Hematopoietic multipotent progenitor cell (in vitro differentiated cells): ENCODE measurements at regions not wholly inside any gene's neighbourhood (a gene's known extent, or its start where the extent isn't known, plus 50 kb on each side); places are given as distances from the start of the nearest gene placed in this dataset.

Source experiments
- DNase-seq, 3 donors: peaks; one replicate each; pipeline ENCODE4 v3.0.0-alpha.2; 2011 to 2015; ENCODE audit warnings: low read depth in 2 of 3, low spot score in 2 of 3

- no peak for DNase-seq
Observed at GRCh38 chr6:33952016-33952415, 148.2 kb upstream of the MLN start.

DNA sequence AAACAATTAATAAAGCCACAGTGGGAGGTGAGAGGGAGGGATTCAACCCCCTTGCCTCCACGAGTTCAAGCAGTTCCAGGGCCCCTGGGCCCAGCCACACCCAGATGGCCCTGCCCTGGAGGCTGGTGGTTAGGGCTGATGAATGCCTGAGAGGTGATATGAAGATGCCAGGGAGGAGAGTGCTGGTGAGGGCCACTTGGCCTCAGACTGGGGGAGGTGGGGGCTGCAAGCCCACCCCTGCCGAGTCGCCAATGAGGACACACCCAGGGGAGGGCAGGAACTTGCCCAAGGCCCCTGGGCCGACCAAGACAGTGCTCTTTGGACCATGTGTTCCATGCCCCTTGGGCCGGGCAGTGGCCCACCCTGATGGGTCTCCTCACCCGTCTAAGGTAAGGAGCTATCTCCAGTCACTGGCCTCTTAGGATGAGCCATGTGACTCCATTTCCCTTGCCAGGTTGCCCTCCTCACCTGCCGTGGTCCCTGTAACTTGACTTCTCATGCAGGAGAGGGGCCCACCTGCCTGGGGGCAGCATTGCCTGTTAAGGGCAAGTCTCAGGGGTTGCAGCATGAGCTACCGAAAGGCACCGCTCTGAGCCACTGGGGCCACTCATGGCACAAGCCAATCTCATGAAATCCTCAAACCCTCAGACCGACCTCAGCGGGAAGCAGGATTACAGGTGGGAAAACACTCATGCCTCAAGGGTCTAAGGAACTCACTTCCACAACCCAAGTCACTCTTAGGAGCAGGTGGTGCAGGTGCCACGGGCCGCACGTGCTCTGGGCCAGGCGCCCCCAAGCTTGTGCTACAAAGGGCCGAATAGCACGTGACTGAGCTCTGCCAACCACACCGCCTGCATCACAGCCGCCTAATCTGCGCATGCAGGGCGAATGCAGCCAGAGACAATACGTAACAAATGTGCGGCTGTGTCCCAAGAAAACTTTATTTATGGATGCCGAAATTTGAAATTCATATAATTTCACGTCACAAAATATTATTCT, 147.4 kb upstream of the MLN start:
- no peak for DNase-seq

DNA sequence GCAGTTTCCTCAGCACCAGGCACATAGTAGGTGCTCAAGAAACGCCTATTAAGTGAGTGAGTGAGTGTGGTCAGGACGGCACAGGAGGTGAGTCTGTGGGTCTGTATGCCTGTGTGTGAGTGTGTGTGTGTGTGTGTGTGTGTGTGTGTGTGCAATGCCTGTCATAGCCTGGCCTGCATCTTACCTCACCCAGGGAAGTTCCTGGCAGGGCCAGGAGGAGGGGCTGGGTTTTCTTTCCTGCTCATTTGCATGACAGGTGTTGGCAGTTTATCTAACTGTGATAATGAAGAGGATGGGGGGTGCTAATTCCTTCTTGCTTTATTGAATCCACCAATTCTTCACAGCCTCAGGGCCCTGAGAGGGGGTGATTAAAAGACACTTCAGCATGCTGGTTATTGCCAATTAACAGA, 146.7 kb upstream of the MLN start:
- DNase-seq, result no peak

DNA sequence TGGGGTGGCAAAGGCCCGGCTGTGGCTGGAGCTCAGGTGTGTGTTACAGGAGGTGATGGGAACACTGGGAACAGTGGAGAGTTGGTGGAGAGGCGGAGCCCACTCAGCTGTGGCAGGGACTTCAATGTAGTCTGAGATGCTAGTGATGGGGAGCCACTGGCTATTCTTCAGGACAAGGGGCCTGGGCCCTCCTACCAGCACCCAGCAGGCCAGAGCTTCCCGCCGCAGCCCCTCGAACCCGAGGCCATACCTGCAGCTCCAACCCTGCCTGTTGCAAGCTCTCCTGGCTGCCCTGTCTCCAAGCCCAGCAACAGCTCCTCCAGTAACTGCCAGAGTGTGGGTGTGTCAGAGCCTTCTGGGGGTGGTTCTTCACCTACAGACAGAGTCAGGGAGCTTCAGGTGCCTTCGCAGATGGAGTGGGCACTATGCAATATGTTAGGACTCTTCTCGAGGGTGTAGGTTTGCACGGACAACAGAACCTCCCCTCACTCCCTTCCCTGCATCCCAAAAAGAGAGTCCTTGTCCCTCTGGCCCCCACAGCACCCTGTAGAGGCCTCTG, 146.2 kb upstream of the MLN start:
- DNase-seq, result no peak

DNA sequence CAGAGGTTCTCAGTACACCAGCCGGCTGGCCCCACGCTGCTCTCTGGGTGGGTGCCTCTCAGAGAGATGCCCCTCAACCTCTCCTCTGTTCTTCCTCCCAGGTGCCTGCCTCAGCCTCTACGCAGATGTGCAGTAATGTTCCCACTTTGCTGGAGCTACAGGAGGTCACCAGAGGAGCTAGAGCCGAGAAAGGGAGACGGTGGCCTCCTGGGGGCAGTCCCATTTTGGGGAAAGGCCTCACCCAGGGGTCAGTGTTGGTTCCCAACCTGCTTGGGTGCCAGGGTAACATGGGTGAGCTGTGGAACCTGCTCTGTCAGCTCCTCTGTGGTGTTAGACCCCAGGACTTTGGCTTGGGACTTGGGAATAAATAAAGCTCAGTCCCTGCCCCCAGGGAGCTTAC, 145.3 kb upstream of the MLN start:
- DNase-seq, result no peak

DNA sequence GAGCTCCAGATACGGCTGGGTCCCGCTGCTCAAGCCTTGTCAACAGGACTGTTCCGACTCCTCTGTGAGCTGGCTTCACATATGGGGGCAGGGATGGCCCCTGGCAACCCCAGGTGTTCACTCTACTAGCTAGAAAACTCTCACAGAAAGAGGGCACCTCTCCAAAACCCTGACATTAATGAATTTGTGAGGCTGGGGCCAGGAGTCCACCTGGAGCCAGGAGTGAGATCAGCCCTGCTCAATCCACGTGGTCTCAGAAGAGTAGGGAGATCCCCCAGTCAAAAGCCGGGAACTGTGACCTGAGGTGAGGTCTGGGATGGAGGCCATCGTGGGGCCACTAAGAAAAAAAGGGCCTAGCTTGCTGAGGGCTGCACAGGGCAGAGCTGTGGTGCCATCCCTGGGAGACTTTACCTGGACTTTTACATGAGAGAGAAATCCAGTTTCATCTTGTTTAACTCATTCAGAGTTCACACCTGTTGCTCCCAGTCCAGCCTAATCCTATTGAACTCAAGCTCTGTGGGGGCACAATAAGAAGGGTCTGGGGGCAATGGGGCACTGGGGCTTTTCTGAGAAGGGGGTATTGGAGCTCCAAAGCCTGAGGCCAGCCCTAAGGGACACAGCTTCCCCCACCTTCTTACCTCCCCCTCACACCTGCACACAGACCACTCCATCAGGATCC, 144.3 kb upstream of the MLN start:
- DNase-seq, result no peak

DNA sequence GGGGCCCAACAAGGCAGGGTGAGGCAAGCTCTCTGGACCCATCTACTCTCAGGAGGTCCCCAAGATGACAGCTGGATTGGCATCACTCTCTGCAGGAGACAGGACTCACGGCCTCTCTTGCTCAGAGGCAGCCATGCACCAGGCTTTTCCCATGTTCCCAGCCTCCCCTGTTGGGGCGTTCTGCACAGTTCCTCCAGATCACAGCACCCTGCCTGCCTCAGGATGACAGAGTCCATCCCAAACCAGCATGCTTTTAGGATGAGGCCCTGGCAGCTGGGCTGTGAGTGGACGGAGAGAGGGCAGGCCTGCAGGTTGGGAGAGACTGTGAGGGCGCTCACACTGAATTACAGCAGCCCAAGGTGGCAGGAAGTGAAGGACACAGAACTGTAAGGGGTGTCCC, 143.2 kb upstream of the MLN start:
- no peak for DNase-seq

DNA sequence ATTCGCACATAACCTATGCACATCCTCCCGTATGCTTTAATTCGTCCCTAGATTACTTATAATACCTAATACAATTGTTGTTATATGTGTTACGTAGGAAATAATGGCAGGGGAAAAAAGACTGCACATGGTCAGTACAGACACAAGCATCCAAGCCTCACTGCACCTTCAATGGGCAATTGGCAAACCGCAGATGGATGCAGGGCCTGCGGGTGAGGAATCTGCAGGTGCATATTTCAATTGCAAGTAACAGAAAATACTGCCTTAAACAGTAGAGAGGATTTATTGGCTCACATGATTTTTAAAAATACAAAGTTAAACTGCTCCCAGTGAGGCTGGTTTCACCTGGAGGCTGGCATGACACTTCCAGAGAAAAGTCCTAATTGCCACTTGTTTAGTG, 142.1 kb upstream of the MLN start:
- DNase-seq, result no peak

DNA sequence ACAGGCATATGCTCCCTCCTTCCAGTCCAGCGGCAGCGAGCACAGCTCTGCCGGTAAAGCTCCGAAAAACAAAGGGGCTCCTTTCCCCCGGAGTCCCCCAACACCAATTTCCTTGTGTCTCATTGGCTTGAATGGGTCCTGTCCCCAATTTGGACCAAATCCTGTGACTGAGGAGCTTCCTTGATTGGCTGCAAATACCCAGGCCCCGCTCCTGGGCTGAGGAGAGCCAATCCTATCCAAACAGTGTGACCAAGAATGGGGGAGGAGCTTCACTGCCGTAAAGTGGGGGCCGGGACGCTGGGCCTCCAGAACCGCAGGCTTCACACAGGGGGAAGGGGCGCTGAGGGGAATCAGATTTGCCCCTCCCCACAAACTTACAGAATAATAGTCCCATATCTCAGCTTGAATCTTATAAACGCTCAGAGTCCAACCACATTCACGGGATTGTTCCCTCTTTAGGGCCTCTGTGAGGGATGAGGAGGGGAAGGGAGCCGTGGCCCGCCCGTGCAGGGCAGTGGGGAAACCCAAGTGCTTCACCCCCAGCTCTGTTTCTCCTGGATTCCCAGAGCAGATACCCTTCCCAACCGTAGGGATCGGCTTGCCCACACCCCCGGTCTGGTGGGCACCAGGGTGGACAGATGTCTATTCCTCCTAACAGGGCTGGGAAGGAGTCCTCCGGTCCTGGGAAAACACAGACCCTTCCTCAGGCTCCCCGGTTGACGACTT, 141.0 kb upstream of the MLN start:
- DNase-seq, result no peak

DNA sequence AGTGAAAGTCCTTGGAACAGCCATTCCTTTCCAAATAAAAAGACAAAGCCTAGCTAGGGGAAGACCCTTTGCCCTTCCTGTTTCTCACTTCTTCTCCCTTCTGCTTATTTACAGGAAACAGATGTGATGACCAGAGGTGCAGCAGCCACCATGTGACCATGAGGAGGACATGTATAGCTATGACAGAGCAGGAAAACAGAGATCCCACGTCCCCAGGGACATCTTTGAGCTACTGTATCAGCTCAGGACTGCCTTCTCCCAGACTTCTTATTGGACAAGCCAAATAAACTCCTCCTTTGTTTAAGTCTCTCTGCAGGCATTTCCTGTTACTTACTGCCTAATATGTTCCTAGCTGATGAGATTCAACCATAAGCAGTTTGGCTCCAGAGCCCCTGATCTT, 133.1 kb upstream of the MLN start:
- DNase-seq, result peak in 1 of 3 donors; percentile 13

GRCh38 chr6:33935439-33936080, 131.8 kb upstream of the MLN start:
- DNase-seq, result no peak

DNA sequence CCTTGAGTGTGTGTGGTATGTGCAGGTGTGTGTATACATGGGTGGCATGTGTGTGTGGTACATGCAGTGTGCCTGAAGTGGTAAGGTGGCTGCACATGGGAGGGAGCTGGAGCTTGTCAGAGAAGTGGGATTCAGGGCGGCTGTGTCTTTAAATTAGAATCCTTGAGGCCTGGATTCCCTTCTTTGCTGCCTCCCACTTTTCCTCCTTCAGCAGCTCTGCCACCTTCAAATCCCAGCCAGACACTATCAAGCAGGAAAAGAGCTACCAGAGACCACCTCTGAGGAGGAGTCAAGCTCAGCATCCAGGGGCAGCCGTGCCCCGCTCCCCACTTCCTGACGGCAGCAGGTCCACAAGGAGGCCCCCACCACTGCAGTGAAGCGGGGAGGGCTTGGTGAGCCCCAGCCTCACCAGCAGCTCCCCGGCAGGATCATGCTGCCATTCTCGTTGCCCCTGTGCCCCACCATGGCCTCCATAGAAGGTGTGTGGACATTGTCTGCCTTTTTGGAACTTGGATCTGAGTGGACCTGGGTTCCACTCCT, 131.0 kb upstream of the MLN start:
- no peak for DNase-seq

GRCh38 chr6:33933101-33933500, 129.3 kb upstream of the MLN start:
- no peak for DNase-seq

DNA sequence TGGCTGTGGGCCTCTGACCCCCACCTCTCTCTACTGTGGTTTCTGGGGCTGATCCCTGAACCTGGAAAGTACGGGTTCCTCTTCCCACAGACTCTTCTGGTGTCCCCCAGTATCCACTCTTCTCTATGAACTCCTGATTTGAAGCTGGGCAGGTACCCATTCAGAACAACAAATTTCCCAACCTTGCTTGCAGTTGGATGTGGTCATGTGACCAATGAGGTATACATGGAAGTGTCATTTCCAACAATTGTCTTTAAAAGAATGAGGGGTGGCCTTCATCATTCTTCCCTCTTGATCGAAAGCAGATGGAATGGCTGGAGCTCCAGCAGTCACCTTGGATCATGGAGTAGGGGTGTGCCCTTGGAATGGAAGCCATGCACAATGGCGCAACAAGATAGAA, 128.0 kb upstream of the MLN start:
- no peak for DNase-seq

DNA sequence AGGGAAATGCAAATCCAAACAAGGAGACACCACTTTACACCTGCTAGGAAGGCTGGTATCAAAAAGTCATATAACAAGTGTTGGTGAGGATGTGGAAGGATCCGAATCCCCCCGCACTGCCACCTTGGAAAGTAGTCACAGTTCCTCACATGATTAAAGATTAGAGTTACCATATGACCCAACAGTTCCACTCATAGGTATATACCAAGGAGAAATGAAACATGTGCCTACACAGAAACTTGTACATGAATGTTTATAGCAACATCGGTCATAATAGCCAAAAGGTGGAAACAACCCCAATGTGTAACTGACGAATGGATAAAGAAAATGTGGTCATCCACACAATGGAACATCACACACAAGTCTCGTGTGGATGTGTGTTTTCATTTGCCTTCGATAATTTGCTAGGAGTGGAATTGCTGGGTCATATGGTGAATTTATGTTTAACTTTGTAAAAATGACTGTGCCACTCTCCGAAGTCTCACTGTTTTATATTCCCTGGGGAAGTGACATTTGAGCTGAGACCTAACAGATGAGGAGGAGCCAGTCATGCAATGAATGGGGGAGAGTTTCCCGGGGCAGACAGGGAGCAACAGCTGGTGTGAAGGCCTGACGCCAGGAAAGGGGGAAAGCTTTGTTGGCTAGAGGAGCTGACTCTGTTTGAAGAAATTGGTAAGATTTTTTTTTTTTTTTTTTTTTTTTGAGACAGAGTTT, 125.9 kb upstream of the MLN start:
- DNase-seq, result no peak

- no peak for DNase-seq
Observed at GRCh38 chr6:33927616-33928015, 123.8 kb upstream of the MLN start.

- no peak for DNase-seq
Observed at GRCh38 chr6:33927112-33927511, 123.3 kb upstream of the MLN start.

DNA sequence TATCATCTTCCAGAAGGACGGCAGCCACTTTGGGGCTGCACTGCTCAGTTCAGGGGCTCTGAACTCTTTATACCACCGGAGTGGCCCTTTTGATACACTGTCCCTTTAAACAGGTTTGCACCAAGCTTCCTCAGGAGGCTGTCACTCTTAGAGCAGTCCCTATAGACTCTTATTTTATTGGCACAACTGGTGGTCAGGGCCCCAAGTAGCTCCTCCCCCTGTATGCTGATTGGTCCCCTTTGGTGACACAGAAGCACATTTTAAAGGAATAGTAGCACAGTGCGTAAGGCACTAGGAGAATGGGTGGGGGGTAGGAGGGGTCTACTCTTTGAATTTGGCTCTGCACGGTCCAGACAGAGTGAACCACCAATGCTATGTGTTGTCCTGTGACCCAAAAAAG, 122.6 kb upstream of the MLN start:
- DNase-seq, result no peak

GRCh38 chr6:33925936-33926335, 122.1 kb upstream of the MLN start:
- no peak for DNase-seq

DNA sequence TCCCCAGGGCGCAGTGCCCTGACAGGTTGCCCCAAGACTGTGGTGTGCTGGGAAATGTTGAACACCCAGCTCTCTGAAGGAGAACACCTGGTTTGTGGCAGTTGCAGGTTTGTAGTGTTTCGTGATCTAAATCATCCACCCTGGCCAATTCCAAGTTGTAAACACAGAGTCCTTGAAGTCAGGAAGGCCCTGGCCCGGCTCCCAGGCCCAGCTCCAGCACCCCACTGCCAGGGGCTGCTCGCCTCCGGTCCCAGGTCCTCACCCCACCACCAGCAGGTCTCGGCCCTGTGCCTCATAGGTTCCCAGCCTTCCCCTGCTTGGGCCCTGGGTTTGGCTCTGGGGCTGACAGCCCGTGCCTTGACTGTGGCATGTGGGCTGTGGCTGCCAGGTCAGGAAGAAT, 121.4 kb upstream of the MLN start:
- no peak for DNase-seq
